ENCODE measurements at regions not wholly inside any gene's neighbourhood (a gene's known extent, or its start where the extent isn't known, plus 50 kb on each side); places are given as distances from the start of the nearest gene placed in this dataset.

GRCh38 chr1:58936973-58937372 lies 153.1 kb upstream of the JUN start:
- TF ChIP-seq CTCF (IDR thresholded peaks at IDR 0.05), result no peak
- no peak for TF ChIP-seq REST (IDR thresholded peaks at IDR 0.05; ENCODE audit: insufficient read depth in 1 of 2, low read depth in 2 of 2, low read length in 1 of 2)
- no peak for TF ChIP-seq POLR2AphosphoS5 (IDR thresholded peaks at IDR 0.05; ENCODE audit: low read depth, low read length)
- TF ChIP-seq SIN3A (IDR thresholded peaks at IDR 0.05; ENCODE audit: borderline replicate concordance, insufficient read depth, low read depth, low read length), result no peak
